Peyer's patch (tissue), 4 donors: ENCODE measurements at regions not wholly inside any gene's neighbourhood (a gene's known extent, or its start where the extent isn't known, plus 50 kb on each side); places are given as distances from the start of the nearest gene placed in this dataset.
"Not testable (repeated sequence)": the region's sequence is repeated elsewhere in the genome, so short reads cannot be mapped to it uniquely, and the experiment has no call there.

ENCODE experiments used
- POLR2A ChIP-seq, 2 donors: fragments of 450-650 bp; IDR thresholded peaks; one replicate each; pipeline ENCODE4 v1.5.1; 2017; ENCODE audit warnings: antibody characterized with exemption in 2 of 2, mild to moderate bottlenecking in 2 of 2, moderate library complexity in 2 of 2
- TF ChIP-seq, protein P1 (sequence below), 6 experiments: fragments of 450-650 bp in 4 of 6; fragments of 200-600 bp in 2 of 6; sonication (generic) in 1 of 6; IDR thresholded peaks; one replicate each; pipeline ENCODE4 v1.5.1; 2017 to 2019; ENCODE audit warnings: antibody characterized with exemption in 6 of 6, mild to moderate bottlenecking in 3 of 6, moderate library complexity in 1 of 6

GRCh38 chr10:38430242-38430641 is 336.1 kb downstream of the ZNF37A start:
- TF ChIP-seq, protein P1, sequence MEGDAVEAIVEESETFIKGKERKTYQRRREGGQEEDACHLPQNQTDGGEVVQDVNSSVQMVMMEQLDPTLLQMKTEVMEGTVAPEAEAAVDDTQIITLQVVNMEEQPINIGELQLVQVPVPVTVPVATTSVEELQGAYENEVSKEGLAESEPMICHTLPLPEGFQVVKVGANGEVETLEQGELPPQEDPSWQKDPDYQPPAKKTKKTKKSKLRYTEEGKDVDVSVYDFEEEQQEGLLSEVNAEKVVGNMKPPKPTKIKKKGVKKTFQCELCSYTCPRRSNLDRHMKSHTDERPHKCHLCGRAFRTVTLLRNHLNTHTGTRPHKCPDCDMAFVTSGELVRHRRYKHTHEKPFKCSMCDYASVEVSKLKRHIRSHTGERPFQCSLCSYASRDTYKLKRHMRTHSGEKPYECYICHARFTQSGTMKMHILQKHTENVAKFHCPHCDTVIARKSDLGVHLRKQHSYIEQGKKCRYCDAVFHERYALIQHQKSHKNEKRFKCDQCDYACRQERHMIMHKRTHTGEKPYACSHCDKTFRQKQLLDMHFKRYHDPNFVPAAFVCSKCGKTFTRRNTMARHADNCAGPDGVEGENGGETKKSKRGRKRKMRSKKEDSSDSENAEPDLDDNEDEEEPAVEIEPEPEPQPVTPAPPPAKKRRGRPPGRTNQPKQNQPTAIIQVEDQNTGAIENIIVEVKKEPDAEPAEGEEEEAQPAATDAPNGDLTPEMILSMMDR (IDR thresholded peaks at IDR 0.05), result not testable (repeated sequence)
- not testable (repeated sequence) for TF ChIP-seq POLR2A (IDR thresholded peaks at IDR 0.05)
